Endothelial cell of umbilical vein (primary cell): ENCODE measurements at regions not wholly inside any gene's neighbourhood (a gene's known extent, or its start where the extent isn't known, plus 50 kb on each side); places are given as distances from the start of the nearest gene placed in this dataset.

ENCODE experiments used
- BruUV-seq: library from RNA; stranded (reverse); fragments of 400-500 nt; replicated peaks from 2 replicates; lab custom pipeline; 2021; lab: Mats Ljungman, UMichigan
- CTCF ChIA-PET: fragments of 300-600, 350-600 bp; sonication (Branson Sonifier 250); formaldehyde crosslinking; loops from one replicate; lab custom pipeline; 2021; ENCODE audit warnings: antibody characterized with exemption, inconsistent platforms; lab: Charles Lee
- POLR2A ChIA-PET: fragments of 300-600, 350-600 bp; sonication (Branson Sonifier 250); formaldehyde crosslinking; loops from one replicate; lab custom pipeline; 2021; ENCODE audit warnings: antibody characterized with exemption, inconsistent platforms; lab: Charles Lee
- DNase-seq: peaks from one replicate; pipeline ENCODE4 v3.0.0-alpha.2; 2011; ENCODE audit warnings: low read depth, low spot score
- FAIRE-seq: peaks from 2 replicates; lab custom pipeline; 2011; peaks lifted over from hg19 to GRCh38; lab: Jason Lieb, UNC
- H2AFZ ChIP-seq: 2 replicates; pipeline ENCODE4 v1.6.0; 2012; ENCODE audit warnings: low read depth, low read length, control low read depth, inconsistent platforms
- H3K27ac ChIP-seq: 2 replicates; pipeline ENCODE4 v1.5.1; 2011; ENCODE audit warnings: low read depth, mild to moderate bottlenecking, control low read depth, low read length, moderate library complexity; ENCODE audit not compliant: insufficient read depth
- H3K27me3 ChIP-seq, 2 experiments: 2 replicates each; pipeline versions ENCODE4 v1.6.0 to v1.6.1; 2011; ENCODE audit warnings: low read length in 2 of 2, mixed read lengths in 1 of 2; ENCODE audit not compliant: control insufficient read depth in 2 of 2, insufficient read depth in 2 of 2
- H3K36me3 ChIP-seq, 2 experiments: 2 replicates in 1 of 2; 3 replicates in 1 of 2; pipeline ENCODE4 v1.5.1; 2011; ENCODE audit warnings: low read length in 2 of 2, mild to moderate bottlenecking in 1 of 2, moderate library complexity in 1 of 2; ENCODE audit not compliant: control insufficient read depth in 2 of 2, insufficient read depth in 2 of 2; ENCODE audit errors: extremely low read depth in 1 of 2
- H3K4me1 ChIP-seq: 3 replicates; pipeline ENCODE4 v1.5.1; 2011; ENCODE audit warnings: mild to moderate bottlenecking, low read length; ENCODE audit not compliant: control insufficient read depth, insufficient read depth; ENCODE audit errors: extremely low read depth
- H3K4me2 ChIP-seq: 2 replicates; pipeline ENCODE4 v1.6.1; 2011; ENCODE audit warnings: low read length, control low read depth, mixed read lengths; ENCODE audit not compliant: insufficient read depth
- H3K4me3 ChIP-seq, 3 experiments: fragments of 200-600 bp in 1 of 3; sonication (generic), shearing (Covaris generic) in 1 of 3; replicated peaks in 1 of 3; 2 replicates each; pipeline ENCODE4 v1.5.1; 2011 to 2016; ENCODE audit warnings: control low read depth in 3 of 3, low read length in 3 of 3, mild to moderate bottlenecking in 2 of 3, inconsistent platforms in 1 of 3, low read depth in 1 of 3, moderate library complexity in 1 of 3; ENCODE audit not compliant: insufficient read depth in 1 of 3
- H3K79me2 ChIP-seq: 2 replicates; pipeline ENCODE4 v1.6.0; 2012; ENCODE audit warnings: low read length, inconsistent platforms; ENCODE audit not compliant: control insufficient read depth, insufficient read depth
- H3K9ac ChIP-seq: replicated peaks from 2 replicates; pipeline ENCODE3; 2011; ENCODE audit warnings: low read length, control low read depth; ENCODE audit not compliant: insufficient read depth; ENCODE audit errors: extremely low read depth
- H3K9me1 ChIP-seq: replicated peaks from 3 replicates; pipeline ENCODE4 v1.6.0; 2011; ENCODE audit warnings: mild to moderate bottlenecking, low read length; ENCODE audit not compliant: control insufficient read depth, insufficient read depth; ENCODE audit errors: extremely low read depth
- H3K9me3 ChIP-seq: replicated peaks from 2 replicates; pipeline ENCODE4 v1.5.1; 2012; ENCODE audit warnings: low read length, inconsistent platforms; ENCODE audit not compliant: control insufficient read depth, insufficient read depth
- H4K20me1 ChIP-seq: replicated peaks from 2 replicates; pipeline ENCODE3; 2011; ENCODE audit warnings: mild to moderate bottlenecking, low read length; ENCODE audit not compliant: control insufficient read depth, insufficient read depth; ENCODE audit errors: extremely low read depth
- EZH2 ChIP-seq: IDR thresholded peaks from 2 replicates; pipeline ENCODE4 v1.6.1; 2012; ENCODE audit warnings: borderline replicate concordance, low read depth, mild to moderate bottlenecking, moderate library complexity, low read length, inconsistent platforms; ENCODE audit not compliant: severe bottlenecking
- FOS ChIP-seq: IDR thresholded peaks from 2 replicates; pipeline ENCODE4 v1.6.1; 2011; ENCODE audit warnings: mild to moderate bottlenecking, low read length, moderate library complexity, borderline replicate concordance; ENCODE audit not compliant: insufficient read depth
- GATA2 ChIP-seq: IDR thresholded peaks from 2 replicates; pipeline ENCODE4 v1.7.0; 2011; ENCODE audit warnings: low read depth, mild to moderate bottlenecking, moderate library complexity, mixed read lengths, low read length; ENCODE audit not compliant: insufficient read length, insufficient read depth
- JUN ChIP-seq: IDR thresholded peaks from 2 replicates; pipeline ENCODE4 v1.6.1; 2011; ENCODE audit warnings: borderline replicate concordance, low read depth; ENCODE audit not compliant: insufficient read length, insufficient read depth
- MYC ChIP-seq: IDR thresholded peaks from one replicate; pipeline ENCODE4 v1.6.1; 2011; ENCODE audit warnings: mild to moderate bottlenecking, low read depth, low read length
- POLR2A ChIP-seq: IDR thresholded peaks from 2 replicates; pipeline ENCODE4 v1.6.1; 2012; ENCODE audit warnings: low read depth, mild to moderate bottlenecking, control low read depth, low read length
- POLR2AphosphoS5 ChIP-seq: IDR thresholded peaks from 2 replicates; pipeline ENCODE4 v1.6.1; 2012; ENCODE audit warnings: low read depth, mild to moderate bottlenecking, control low read depth, low read length, moderate library complexity; ENCODE audit not compliant: insufficient read depth
- dilution Hi-C: fragments of 300-500 bp; cut with MboI; formaldehyde crosslinking; loops from one replicate; pipeline ENCODE4 v1.15.0; 2019; ENCODE audit warnings: low sequenced_read_pairs; ENCODE audit not compliant: extremely low pct_ligation_motif_present
- intact Hi-C: fragments of 100-400 bp; cut with micrococcal nuclease; formaldehyde crosslinking; loops from one replicate; pipeline ENCODE4 v1.10.0; 2022
- TF ChIP-seq, protein P1 (sequence below), 2 donors: IDR thresholded peaks; 1 replicate in 1 of 2; 2 replicates in 1 of 2; pipeline ENCODE4 v1.5.1; 2011; ENCODE audit warnings: low read length in 2 of 2, mild to moderate bottlenecking in 2 of 2, moderate library complexity in 2 of 2, control low read depth in 1 of 2, inconsistent platforms in 1 of 2, low read depth in 1 of 2; ENCODE audit not compliant: insufficient read depth in 1 of 2; ENCODE audit errors: extremely low read depth in 1 of 2
- TF ChIP-seq, protein P2 (sequence below): IDR thresholded peaks from 2 replicates; pipeline ENCODE4 v1.6.1; 2011; ENCODE audit not compliant: insufficient read depth, insufficient read length

DNA sequence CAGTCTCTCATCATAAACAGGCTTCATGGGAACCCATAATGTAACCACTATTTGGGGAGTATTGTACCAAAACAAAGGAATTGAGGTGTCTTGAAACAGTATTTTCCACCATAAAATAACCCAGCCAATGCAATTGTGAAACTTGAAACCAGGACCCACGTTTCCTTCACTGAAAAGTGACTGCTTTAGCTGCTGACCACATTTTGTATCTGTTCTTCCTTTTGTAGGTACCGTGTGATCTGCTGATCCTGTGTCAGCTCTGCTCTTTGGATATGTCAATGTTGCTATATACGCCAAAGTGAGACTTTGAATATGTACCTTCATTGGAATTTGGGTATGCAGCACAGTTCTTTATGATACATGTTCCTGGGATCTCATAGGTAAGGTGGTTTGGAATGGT, 95.1 kb upstream of the CNTN1 start:
- no peak overlapping the region for H3K4me2 ChIP-seq
- H3K4me1 ChIP-seq: no peaks in the 10 kb centered on the region
- no peaks in the 10 kb centered on the region for H3K27me3 ChIP-seq
- no peaks in the 10 kb centered on the region for H3K79me2 ChIP-seq
- ChIA-PET POLR2A (no interaction called here), CTCF (no interaction called here)
- no peaks in the 10 kb centered on the region for H3K9me1 ChIP-seq
- H3K9ac ChIP-seq: no peak overlapping the region
- no peaks in the 10 kb centered on the region for H3K9me3 ChIP-seq
- no peak overlapping the region for H3K4me3 ChIP-seq
- H4K20me1 ChIP-seq: no peaks in the 10 kb centered on the region
- DNase-seq (no peak), FAIRE-seq (no peak)
- intact Hi-C loops: no loop called here
- no peaks in the 10 kb centered on the region for H3K36me3 ChIP-seq
- TF ChIP-seq POLR2AphosphoS5 (no peak), POLR2A (no peak), EZH2 (no peak), FOS (no peak), MYC (no peak), GATA2 (no peak), JUN (no peak)
- TF ChIP-seq, protein P1, sequence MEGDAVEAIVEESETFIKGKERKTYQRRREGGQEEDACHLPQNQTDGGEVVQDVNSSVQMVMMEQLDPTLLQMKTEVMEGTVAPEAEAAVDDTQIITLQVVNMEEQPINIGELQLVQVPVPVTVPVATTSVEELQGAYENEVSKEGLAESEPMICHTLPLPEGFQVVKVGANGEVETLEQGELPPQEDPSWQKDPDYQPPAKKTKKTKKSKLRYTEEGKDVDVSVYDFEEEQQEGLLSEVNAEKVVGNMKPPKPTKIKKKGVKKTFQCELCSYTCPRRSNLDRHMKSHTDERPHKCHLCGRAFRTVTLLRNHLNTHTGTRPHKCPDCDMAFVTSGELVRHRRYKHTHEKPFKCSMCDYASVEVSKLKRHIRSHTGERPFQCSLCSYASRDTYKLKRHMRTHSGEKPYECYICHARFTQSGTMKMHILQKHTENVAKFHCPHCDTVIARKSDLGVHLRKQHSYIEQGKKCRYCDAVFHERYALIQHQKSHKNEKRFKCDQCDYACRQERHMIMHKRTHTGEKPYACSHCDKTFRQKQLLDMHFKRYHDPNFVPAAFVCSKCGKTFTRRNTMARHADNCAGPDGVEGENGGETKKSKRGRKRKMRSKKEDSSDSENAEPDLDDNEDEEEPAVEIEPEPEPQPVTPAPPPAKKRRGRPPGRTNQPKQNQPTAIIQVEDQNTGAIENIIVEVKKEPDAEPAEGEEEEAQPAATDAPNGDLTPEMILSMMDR (IDR thresholded peaks at IDR 0.05; ENCODE audit: extremely low read depth in 1 of 2, insufficient read depth in 1 of 2, low read depth in 1 of 2, low read length in 2 of 2): no peak
- TF ChIP-seq, protein P2, sequence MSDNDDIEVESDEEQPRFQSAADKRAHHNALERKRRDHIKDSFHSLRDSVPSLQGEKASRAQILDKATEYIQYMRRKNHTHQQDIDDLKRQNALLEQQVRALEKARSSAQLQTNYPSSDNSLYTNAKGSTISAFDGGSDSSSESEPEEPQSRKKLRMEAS: no peak
- dilution Hi-C loops: no loop called here
- H2AFZ ChIP-seq: no peak overlapping the region
- no TSS peak for BruUV-seq
- no peak overlapping the region for H3K27ac ChIP-seq
